NB4 (cell line): ENCODE measurements at regions not wholly inside any gene's neighbourhood (a gene's known extent, or its start where the extent isn't known, plus 50 kb on each side); places are given as distances from the start of the nearest gene placed in this dataset.
A peak's percentile ranks its signal among the peaks of the same experiment; 100 is the strongest.

Source experiments
- DNase-seq: peaks from one replicate; pipeline ENCODE4 v3.0.0; 2010; ENCODE audit warnings: low read depth
- H3K4me3 ChIP-seq: one replicate; pipeline ENCODE4 v1.5.1; 2011; ENCODE audit warnings: mild to moderate bottlenecking, low read depth, low read length, moderate library complexity
- MYC ChIP-seq: IDR thresholded peaks from 2 replicates; pipeline ENCODE4 v1.6.1; 2011; ENCODE audit warnings: low read depth, low read length
- POLR2A ChIP-seq: IDR thresholded peaks from 2 replicates; pipeline ENCODE4 v1.6.1; 2011; ENCODE audit warnings: mild to moderate bottlenecking; ENCODE audit not compliant: insufficient read length; ENCODE audit errors: extremely low read depth
- TF ChIP-seq, protein P1 (sequence below): IDR thresholded peaks from 2 replicates; pipeline ENCODE4 v1.6.1; 2011; ENCODE audit warnings: low read depth, low read length
- TF ChIP-seq, protein P2 (sequence below): IDR thresholded peaks from one replicate; pipeline ENCODE4 v1.5.1; 2012; ENCODE audit warnings: low read depth, low read length

DNA sequence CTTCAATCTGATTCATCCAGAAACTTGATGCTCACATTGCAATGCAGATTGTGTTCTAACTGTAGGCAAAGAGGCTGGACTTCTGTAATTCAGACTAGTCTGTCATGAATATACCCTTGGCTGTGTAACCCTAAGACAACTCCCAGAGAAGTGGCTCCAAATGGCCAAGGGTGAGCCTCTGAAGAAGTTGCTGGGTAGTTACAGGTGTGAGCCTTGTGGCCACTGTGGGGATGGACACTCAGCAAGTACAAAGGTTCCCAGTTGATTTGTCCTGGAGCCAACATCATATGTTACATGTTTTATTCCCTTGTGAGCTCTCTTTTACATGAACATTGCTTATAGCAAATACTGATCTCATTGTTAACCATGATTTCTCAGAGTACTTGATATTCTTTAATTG lies 94.8 kb upstream of the KCNJ3 start:
- DNase-seq, result no peak
- H3K4me3 ChIP-seq, result no peak overlapping the region
- TF ChIP-seq, protein P1, sequence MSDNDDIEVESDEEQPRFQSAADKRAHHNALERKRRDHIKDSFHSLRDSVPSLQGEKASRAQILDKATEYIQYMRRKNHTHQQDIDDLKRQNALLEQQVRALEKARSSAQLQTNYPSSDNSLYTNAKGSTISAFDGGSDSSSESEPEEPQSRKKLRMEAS, result no peak
- TF ChIP-seq, protein P2, sequence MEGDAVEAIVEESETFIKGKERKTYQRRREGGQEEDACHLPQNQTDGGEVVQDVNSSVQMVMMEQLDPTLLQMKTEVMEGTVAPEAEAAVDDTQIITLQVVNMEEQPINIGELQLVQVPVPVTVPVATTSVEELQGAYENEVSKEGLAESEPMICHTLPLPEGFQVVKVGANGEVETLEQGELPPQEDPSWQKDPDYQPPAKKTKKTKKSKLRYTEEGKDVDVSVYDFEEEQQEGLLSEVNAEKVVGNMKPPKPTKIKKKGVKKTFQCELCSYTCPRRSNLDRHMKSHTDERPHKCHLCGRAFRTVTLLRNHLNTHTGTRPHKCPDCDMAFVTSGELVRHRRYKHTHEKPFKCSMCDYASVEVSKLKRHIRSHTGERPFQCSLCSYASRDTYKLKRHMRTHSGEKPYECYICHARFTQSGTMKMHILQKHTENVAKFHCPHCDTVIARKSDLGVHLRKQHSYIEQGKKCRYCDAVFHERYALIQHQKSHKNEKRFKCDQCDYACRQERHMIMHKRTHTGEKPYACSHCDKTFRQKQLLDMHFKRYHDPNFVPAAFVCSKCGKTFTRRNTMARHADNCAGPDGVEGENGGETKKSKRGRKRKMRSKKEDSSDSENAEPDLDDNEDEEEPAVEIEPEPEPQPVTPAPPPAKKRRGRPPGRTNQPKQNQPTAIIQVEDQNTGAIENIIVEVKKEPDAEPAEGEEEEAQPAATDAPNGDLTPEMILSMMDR, result no peak
- TF ChIP-seq MYC, result no peak

DNA sequence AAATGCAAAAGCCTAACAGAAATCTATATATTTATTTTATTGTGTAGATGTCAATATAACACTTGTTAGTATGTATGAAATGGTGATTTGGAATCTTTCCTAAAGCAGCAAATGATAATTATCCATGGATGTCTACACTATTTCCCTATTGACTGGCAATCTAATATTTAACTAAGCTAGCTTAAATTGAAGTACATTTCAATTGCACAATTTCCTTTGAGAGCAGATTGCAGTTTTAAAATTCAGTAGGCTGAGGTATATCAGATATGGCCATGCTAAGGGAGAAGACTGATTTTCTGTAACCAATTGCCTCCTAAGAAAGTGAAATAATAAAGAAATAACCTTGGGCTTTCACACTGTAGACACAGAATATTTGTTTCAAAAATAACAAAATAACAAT lies 90.1 kb upstream of the KCNJ3 start:
- DNase-seq, result no peak
- TF ChIP-seq POLR2A (no peak), MYC (no peak)
- TF ChIP-seq, protein P2, result no peak
- TF ChIP-seq, protein P1, result no peak
- no peak overlapping the region for H3K4me3 ChIP-seq

GRCh38 chr2:154614906-154615305 lies 83.6 kb upstream of the KCNJ3 start:
- no peak for DNase-seq
- TF ChIP-seq MYC, result no peak
- TF ChIP-seq, protein P2, result no peak
- H3K4me3 ChIP-seq, result no peak overlapping the region

GRCh38 chr2:154616659-154617058 lies 81.8 kb upstream of the KCNJ3 start:
- no peak for TF ChIP-seq MYC
- no peak for TF ChIP-seq POLR2A
- TF ChIP-seq, protein P2, result no peak
- TF ChIP-seq, protein P1, result no peak

GRCh38 chr2:154620471-154620870 lies 78.0 kb upstream of the KCNJ3 start:
- H3K4me3 ChIP-seq, result no peak overlapping the region
- DNase-seq, result no peak
- TF ChIP-seq, protein P1, result no peak
- TF ChIP-seq, protein P2, result no peak
- TF ChIP-seq POLR2A (no peak), MYC (no peak)

More at GRCh38 chr2:154616659-154617058, 81.8 kb upstream of the KCNJ3 start:
- H3K4me3 ChIP-seq, result no peak overlapping the region
- no peak for DNase-seq

- TF ChIP-seq POLR2A, result no peak
- TF ChIP-seq, protein P2, result peak; percentile 76
- DNase-seq, result peak; percentile 59
- no peak overlapping the region for H3K4me3 ChIP-seq
These were observed 74.7 kb upstream of the KCNJ3 start for GRCh38 chr2:154623819-154624218.
